ENCODE measurements at regions not wholly inside any gene's neighbourhood (a gene's known extent, or its start where the extent isn't known, plus 50 kb on each side); places are given as distances from the start of the nearest gene placed in this dataset.

DNA sequence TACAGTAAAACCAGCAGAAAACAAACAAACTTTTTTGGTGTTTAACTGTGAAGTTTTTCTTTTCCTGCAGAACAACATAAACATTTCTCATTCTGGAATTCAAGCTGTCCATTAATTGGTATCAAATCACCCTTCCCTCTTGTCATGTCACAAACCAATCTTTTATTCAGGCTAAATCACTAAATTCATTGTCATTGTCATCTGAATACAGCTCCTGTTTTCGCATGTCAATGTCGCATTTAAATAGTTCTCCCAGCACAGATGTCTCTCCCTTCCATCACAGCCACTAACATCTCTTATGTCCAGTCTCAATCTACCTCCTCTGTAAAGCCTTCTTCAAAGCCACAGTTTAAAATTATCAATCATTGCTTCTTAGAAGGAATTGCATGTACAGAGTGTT, 192.1 kb upstream of the PCDH10 start:
- TF ChIP-seq, protein P1, sequence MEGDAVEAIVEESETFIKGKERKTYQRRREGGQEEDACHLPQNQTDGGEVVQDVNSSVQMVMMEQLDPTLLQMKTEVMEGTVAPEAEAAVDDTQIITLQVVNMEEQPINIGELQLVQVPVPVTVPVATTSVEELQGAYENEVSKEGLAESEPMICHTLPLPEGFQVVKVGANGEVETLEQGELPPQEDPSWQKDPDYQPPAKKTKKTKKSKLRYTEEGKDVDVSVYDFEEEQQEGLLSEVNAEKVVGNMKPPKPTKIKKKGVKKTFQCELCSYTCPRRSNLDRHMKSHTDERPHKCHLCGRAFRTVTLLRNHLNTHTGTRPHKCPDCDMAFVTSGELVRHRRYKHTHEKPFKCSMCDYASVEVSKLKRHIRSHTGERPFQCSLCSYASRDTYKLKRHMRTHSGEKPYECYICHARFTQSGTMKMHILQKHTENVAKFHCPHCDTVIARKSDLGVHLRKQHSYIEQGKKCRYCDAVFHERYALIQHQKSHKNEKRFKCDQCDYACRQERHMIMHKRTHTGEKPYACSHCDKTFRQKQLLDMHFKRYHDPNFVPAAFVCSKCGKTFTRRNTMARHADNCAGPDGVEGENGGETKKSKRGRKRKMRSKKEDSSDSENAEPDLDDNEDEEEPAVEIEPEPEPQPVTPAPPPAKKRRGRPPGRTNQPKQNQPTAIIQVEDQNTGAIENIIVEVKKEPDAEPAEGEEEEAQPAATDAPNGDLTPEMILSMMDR (IDR thresholded peaks at IDR 0.05), result no peak
- TF ChIP-seq POLR2A (IDR thresholded peaks at IDR 0.05), result no peak

Data from Peyer's patch (tissue), 4 donors.